ENCODE measurements at regions not wholly inside any gene's neighbourhood (a gene's known extent, or its start where the extent isn't known, plus 50 kb on each side); places are given as distances from the start of the nearest gene placed in this dataset.
"Not testable (repeated sequence)": the region's sequence is repeated elsewhere in the genome, so short reads cannot be mapped to it uniquely, and the experiment has no call there.

- DNase-seq, result no peak
Observed at GRCh38 chr20:22823119-22823518, 212.0 kb upstream of the SSTR4 start.

- no peak for DNase-seq
Observed at GRCh38 chr20:22824077-22824476, 211.0 kb upstream of the SSTR4 start.

GRCh38 chr20:22825076-22825475 lies 210.0 kb upstream of the SSTR4 start:
- no peak for DNase-seq

- DNase-seq, result no peak
Observed at GRCh38 chr20:22825546-22825945, 209.6 kb upstream of the SSTR4 start.

- DNase-seq, result no peak
Observed at GRCh38 chr20:22826306-22827230, 208.5 kb upstream of the SSTR4 start.

- no peak for DNase-seq
Observed at GRCh38 chr20:22827916-22828315, 207.2 kb upstream of the SSTR4 start.

GRCh38 chr20:22829356-22829755 lies 205.8 kb upstream of the SSTR4 start:
- no peak for DNase-seq

- DNase-seq, result no peak
Observed at GRCh38 chr20:22830138-22830537, 205.0 kb upstream of the SSTR4 start.

- not testable (repeated sequence) for DNase-seq
Observed at GRCh38 chr20:22830715-22831114, 204.4 kb upstream of the SSTR4 start.

GRCh38 chr20:22833851-22834250 lies 201.3 kb upstream of the SSTR4 start:
- DNase-seq, result no peak

GRCh38 chr20:22834651-22835256 lies 200.4 kb upstream of the SSTR4 start:
- DNase-seq, result no peak

GRCh38 chr20:22836211-22836610 lies 198.9 kb upstream of the SSTR4 start:
- no peak for DNase-seq

- DNase-seq, result no peak
Observed at GRCh38 chr20:22836877-22837276, 198.2 kb upstream of the SSTR4 start.

- DNase-seq, result no peak
Observed at GRCh38 chr20:22838001-22838400, 197.1 kb upstream of the SSTR4 start.

- no peak for DNase-seq
Observed at GRCh38 chr20:22841846-22842245, 193.3 kb upstream of the SSTR4 start.

- no peak for DNase-seq
Observed at GRCh38 chr20:22842793-22843192, 192.3 kb upstream of the SSTR4 start.

- DNase-seq, result no peak
Observed at GRCh38 chr20:22844959-22845358, 190.2 kb upstream of the SSTR4 start.

- no peak for DNase-seq
Observed at GRCh38 chr20:22846863-22847262, 188.2 kb upstream of the SSTR4 start.

- DNase-seq, result no peak
Observed at GRCh38 chr20:22848364-22848763, 186.7 kb upstream of the SSTR4 start.

- DNase-seq, result not testable (repeated sequence)
Observed at GRCh38 chr20:22851679-22852346, 183.3 kb upstream of the SSTR4 start.

GRCh38 chr20:22861231-22861980 lies 173.7 kb upstream of the SSTR4 start:
- DNase-seq, result no peak

- no peak for DNase-seq
Observed at GRCh38 chr20:22861990-22862389, 173.1 kb upstream of the SSTR4 start.

GRCh38 chr20:22862671-22863230 lies 172.4 kb upstream of the SSTR4 start:
- no peak for DNase-seq
